Neural progenitor cell (in vitro differentiated cells): ENCODE measurements at regions not wholly inside any gene's neighbourhood (a gene's known extent, or its start where the extent isn't known, plus 50 kb on each side); places are given as distances from the start of the nearest gene placed in this dataset.

Experiments used
- DNase-seq: peaks from one replicate; pipeline ENCODE4 v3.0.0-alpha.2; 2016; ENCODE audit warnings: low spot score
- H2AFZ ChIP-seq: fragments of 200-600 bp; sonication (generic); replicated peaks from 2 replicates; pipeline ENCODE4 v1.6.1; 2016; ENCODE audit warnings: antibody characterized with exemption
- H3F3A ChIP-seq: fragments of 200-600 bp; sonication (generic); 2 replicates; pipeline ENCODE4 v1.6.1; 2016; ENCODE audit warnings: antibody characterized with exemption, low read depth
- H3K27ac ChIP-seq: fragments of 200-600 bp; sonication (generic); 2 replicates; pipeline ENCODE4 v1.5.1; 2016; ENCODE audit warnings: mild to moderate bottlenecking
- H3K27me3 ChIP-seq: fragments of 200-600 bp; sonication (generic); 2 replicates; pipeline ENCODE4 v1.6.1; 2016; ENCODE audit warnings: mild to moderate bottlenecking, moderate library complexity
- H3K36me3 ChIP-seq: fragments of 200-600 bp; sonication (generic); 2 replicates; pipeline ENCODE4 v1.5.1; 2016
- H3K4me1 ChIP-seq: fragments of 200-600 bp; sonication (generic); 2 replicates; pipeline ENCODE4 v1.6.1; 2016; ENCODE audit warnings: mixed run types
- H3K4me2 ChIP-seq: fragments of 200-600 bp; sonication (generic); 2 replicates; pipeline ENCODE4 v1.6.1; 2016
- H3K4me3 ChIP-seq: fragments of 200-600 bp; sonication (generic); 2 replicates; pipeline ENCODE4 v1.5.1; 2016
- H3K79me2 ChIP-seq: fragments of 200-600 bp; sonication (generic); 2 replicates; pipeline ENCODE4 v1.6.1; 2016; ENCODE audit warnings: low read depth
- H3K9ac ChIP-seq: fragments of 200-600 bp; sonication (generic); 2 replicates; pipeline ENCODE4 v1.6.1; 2016
- H3K9me3 ChIP-seq: fragments of 200-600 bp; sonication (generic); 2 replicates; pipeline ENCODE4 v1.5.1; 2016; ENCODE audit warnings: low read depth
- H4K20me1 ChIP-seq: fragments of 200-600 bp; sonication (generic); 2 replicates; pipeline ENCODE4 v1.6.1; 2016; ENCODE audit warnings: low read depth
- H3K27ac Mint-ChIP-seq: 3 replicates; pipeline ENCODE4 v1.8.0; 2021; ENCODE audit warnings: mixed read lengths
- H3K27me3 Mint-ChIP-seq: 2 replicates; pipeline ENCODE4 v1.8.0; 2022; ENCODE audit warnings: low read depth, mild to moderate bottlenecking, inconsistent platforms, moderate library complexity, mixed read lengths; ENCODE audit not compliant: insufficient read depth
- H3K36me3 Mint-ChIP-seq: 3 replicates; pipeline ENCODE4 v1.8.0; 2021; ENCODE audit warnings: mixed read lengths
- H3K4me1 Mint-ChIP-seq: 3 replicates; pipeline ENCODE4 v1.8.0; 2021; ENCODE audit warnings: mixed read lengths
- H3K4me3 Mint-ChIP-seq: 3 replicates; pipeline ENCODE4 v1.8.0; 2021; ENCODE audit warnings: mild to moderate bottlenecking, moderate library complexity, mixed read lengths
- H3K9me3 Mint-ChIP-seq: 3 replicates; pipeline ENCODE4 v1.8.0; 2020; ENCODE audit warnings: mixed read lengths
- CTCF ChIP-seq: fragments of 200-600 bp; sonication (generic); IDR thresholded peaks from 2 replicates; pipeline ENCODE4 v1.5.1; 2017; ENCODE audit warnings: antibody characterized with exemption, mild to moderate bottlenecking
- EZH2 ChIP-seq: fragments of 200-600 bp; sonication (generic); IDR thresholded peaks from 2 replicates; pipeline ENCODE4 v1.6.1; 2017; ENCODE audit warnings: antibody characterized with exemption, mild to moderate bottlenecking, moderate library complexity
- EZH2phosphoT487 ChIP-seq: fragments of 200-600 bp; sonication (generic); IDR thresholded peaks from 2 replicates; pipeline ENCODE4 v1.6.1; 2017; ENCODE audit warnings: antibody characterized with exemption

- H4K20me1 ChIP-seq, result no peaks in the 10 kb centered on the region
- H3F3A ChIP-seq, result no peaks in the 10 kb centered on the region
- no peak overlapping the region for H3K4me2 ChIP-seq
- Mint-ChIP-seq H3K27ac (no peak overlapping the region), H3K36me3 (no peaks in the 10 kb centered on the region), H3K4me3 (no peak overlapping the region), H3K4me1 (peaks cover 21% of the 10 kb centered on the region), H3K27me3 (no peaks in the 10 kb centered on the region), H3K9me3 (no peaks in the 10 kb centered on the region)
- no peak overlapping the region for H3K4me3 ChIP-seq
- H3K27me3 ChIP-seq, result no peaks in the 10 kb centered on the region
- no peak for DNase-seq
- no peaks in the 10 kb centered on the region for H3K9me3 ChIP-seq
- H3K79me2 ChIP-seq, result no peaks in the 10 kb centered on the region
- TF ChIP-seq EZH2 (no peak), EZH2phosphoT487 (no peak)
- no peak overlapping the region for H3K27ac ChIP-seq
- no peak overlapping the region for H2AFZ ChIP-seq
- H3K9ac ChIP-seq, result no peak overlapping the region
- H3K36me3 ChIP-seq, result no peaks in the 10 kb centered on the region
- H3K4me1 ChIP-seq, result peaks cover 11% of the 10 kb centered on the region
Observed at GRCh38 chr6:146878168-146878951, 279.6 kb downstream of the ADGB start.

DNA sequence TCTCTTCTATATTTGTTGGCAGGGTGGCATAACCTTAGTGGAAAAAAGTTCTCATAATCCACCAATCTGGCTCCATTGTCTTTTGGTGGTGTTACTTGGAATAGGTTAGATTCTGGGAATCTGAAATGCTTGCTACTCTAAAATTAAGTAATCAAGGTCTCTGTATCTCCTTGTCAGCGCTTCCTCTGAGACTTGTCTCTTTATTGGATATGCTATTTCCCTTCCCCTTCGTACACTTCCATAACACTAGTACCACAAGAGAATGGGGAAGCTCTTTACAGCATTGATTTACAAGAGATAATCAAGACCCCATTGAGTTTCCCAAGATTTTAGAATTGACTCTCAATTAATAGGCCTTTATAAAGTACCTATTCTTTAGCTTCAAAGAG is 280.2 kb downstream of the ADGB start:
- no peak overlapping the region for H3K4me3 Mint-ChIP-seq
- TF ChIP-seq EZH2phosphoT487 (no peak), CTCF (no peak), EZH2 (no peak)
- no peaks in the 10 kb centered on the region for H3K27me3 Mint-ChIP-seq
- no peak for DNase-seq
- H3K27ac Mint-ChIP-seq, result no peak overlapping the region
- Histone ChIP-seq H3F3A (no peaks in the 10 kb centered on the region), H3K36me3 (no peaks in the 10 kb centered on the region), H3K4me1 (peaks cover 11% of the 10 kb centered on the region), H3K9ac (no peak overlapping the region), H3K9me3 (no peaks in the 10 kb centered on the region), H3K27me3 (no peaks in the 10 kb centered on the region), H3K4me2 (no peak overlapping the region), H3K4me3 (no peak overlapping the region), H2AFZ (no peak overlapping the region), H3K27ac (no peak overlapping the region), H4K20me1 (no peaks in the 10 kb centered on the region), H3K79me2 (no peaks in the 10 kb centered on the region)
- no peaks in the 10 kb centered on the region for H3K9me3 Mint-ChIP-seq
- H3K4me1 Mint-ChIP-seq, result peaks cover 21% of the 10 kb centered on the region
- no peaks in the 10 kb centered on the region for H3K36me3 Mint-ChIP-seq

DNA sequence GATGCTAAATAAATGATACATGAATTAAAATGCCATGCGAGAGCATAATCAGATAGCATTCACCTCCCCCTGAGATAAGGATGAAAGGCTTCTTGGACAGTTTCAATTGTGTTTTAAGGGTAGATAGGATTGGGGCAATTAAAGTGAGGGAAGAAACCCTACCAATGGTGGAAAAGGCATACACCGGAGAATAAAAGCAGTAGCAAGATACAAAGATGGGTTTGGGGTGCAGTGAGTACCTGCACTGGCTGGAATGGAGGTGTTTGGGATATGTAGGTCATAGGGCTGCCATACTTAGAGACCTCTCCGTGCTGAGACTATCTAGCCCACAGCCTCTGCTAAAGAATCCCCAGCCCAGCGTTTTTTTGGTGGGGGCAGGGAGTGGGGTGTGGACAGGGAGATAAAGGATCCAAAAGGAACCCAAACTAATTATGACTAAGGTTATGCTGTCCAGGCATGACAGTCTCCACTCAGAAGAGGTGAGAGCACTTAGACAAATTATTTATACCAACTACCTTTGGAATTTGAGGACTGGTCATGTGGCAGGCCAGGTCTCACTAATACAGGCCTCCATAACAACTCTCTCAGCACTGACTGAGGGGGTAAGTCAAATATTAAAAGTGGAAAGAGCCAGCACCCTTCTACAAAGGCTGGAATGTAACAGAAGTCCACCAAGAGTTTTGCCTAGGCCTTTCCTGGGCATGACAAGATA is 280.8 kb downstream of the ADGB start:
- no peak overlapping the region for H3K4me3 ChIP-seq
- H3K27ac Mint-ChIP-seq, result no peak overlapping the region
- TF ChIP-seq EZH2 (no peak), CTCF (no peak), EZH2phosphoT487 (no peak)

More for the DNA sequence above, 280.8 kb downstream of the ADGB start:
- H3K36me3 Mint-ChIP-seq, result no peaks in the 10 kb centered on the region
- Histone ChIP-seq H3K4me2 (no peak overlapping the region), H3F3A (no peaks in the 10 kb centered on the region), H3K9me3 (no peaks in the 10 kb centered on the region), H3K4me1 (peaks cover 11% of the 10 kb centered on the region), H4K20me1 (no peaks in the 10 kb centered on the region), H2AFZ (no peak overlapping the region), H3K27me3 (no peaks in the 10 kb centered on the region), H3K36me3 (no peaks in the 10 kb centered on the region), H3K27ac (no peak overlapping the region), H3K9ac (no peak overlapping the region), H3K79me2 (no peaks in the 10 kb centered on the region)
- H3K27me3 Mint-ChIP-seq, result no peaks in the 10 kb centered on the region
- H3K9me3 Mint-ChIP-seq, result no peaks in the 10 kb centered on the region
- DNase-seq, result no peak
- peaks cover 21% of the 10 kb centered on the region for H3K4me1 Mint-ChIP-seq
- no peak overlapping the region for H3K4me3 Mint-ChIP-seq
